ENCODE measurements at regions not wholly inside any gene's neighbourhood (a gene's known extent, or its start where the extent isn't known, plus 50 kb on each side); places are given as distances from the start of the nearest gene placed in this dataset.
"Not testable (repeated sequence)": the region's sequence is repeated elsewhere in the genome, so short reads cannot be mapped to it uniquely, and the experiment has no call there.

DNA sequence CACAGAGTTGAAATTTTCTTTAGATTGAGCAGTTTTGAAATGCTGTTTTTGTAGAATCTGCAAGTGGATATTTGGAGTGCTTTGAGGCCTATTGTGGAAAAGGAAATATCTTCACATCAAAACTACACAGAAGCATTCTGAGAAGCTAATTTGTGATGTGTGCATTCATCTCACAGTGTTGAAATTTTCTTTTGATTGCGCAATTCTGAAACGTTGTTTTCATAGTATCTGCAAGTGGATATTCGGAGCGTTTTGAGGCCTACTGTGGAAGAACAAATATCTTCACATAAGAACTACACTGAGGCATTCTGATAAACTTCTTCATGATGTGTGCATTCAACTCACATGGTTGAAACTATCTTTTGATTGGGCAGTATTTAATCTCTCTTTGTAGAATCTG is 3143.4 kb upstream of the OR11H1 start:
- intact Hi-C loops (cut with DNase I); DNase-seq: not testable (repeated sequence)

DNA sequence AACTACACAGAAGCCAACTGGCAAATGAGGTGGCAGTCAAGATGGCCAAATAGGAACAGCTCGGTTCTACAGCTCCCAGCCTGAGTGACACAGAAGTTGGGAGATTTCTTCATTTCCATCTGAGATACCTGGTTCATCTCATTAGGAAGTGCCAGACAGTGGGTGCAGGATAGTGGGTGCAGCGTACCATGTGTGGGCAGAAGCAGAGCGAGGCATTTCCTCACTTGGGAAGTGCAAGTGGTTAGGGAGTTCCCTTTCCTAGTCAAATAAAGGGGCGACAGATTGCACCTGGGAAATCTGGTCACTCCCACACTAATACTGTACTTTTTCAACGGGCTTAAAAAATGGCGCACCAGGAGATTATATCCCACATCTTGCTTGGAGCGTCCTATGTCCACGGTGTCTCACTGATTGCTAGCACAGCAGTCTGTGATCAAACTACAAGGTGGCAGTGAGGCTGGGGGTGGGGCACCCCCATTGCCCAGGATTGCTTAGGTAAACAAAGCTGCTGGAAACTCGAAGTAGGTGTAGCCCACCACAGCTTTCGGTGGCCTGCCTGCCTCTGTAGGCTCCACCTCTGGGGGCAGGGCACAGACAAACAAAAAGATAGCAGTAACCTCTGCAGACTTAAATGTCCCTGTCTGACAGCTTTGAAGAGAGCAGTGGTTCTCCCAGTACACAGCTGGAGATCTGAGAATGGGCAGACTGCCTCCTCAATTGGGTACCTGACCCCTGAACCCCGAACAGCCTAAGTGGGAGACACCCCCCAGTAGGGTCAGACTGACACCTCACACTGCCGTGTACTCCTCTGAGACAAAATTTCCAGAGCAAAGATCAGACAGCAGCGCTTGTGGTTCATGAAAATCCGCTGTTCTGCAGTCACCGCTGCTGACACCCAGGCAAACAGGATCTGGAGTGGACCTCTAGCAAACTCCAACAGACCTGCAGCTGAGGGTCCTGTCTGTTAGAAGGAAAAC is 3138.9 kb upstream of the OR11H1 start:
- intact Hi-C loops (cut with DNase I): not testable (repeated sequence)
- DNase-seq: peak in 4 of 10 donors; percentile 21 to 81 (median 71)

DNA sequence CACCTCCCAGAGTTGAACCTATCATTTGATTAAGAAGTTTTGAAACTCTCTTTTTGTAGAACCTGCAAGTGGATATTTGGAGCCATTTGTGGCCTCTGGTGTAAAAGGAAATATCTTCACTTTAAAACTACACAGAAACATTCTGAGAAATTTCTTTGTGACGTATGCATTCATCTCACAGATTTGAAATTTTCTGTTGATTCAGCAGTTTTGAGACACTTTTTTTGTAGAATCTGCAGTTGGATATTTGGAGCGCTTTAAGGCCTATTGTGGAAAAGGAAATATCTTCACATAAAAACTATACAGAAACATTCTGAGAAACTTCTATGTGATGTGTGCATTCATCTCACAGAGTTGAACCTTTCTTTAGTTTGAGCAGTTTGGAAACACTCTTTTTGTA is 3130.7 kb upstream of the OR11H1 start:
- intact Hi-C loops (cut with DNase I); DNase-seq: not testable (repeated sequence)

DNA sequence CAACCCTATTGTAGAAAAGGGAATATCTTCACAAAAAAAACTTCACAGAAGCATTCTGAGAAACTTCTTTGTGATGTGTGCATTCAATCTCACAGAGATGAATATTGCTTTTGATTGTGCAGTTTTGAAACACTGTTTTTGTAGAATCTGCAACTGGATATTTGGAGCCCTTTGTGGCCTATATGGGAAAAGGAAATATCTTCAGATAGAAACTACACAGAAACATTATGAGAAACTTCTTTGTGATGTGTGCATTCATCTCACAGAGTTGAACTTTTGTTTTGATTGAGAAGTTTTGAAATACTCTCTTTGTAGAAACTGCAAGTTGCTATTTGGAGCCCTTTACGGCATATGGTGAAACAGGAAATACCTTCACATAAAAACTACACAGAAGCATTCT is 3126.1 kb upstream of the OR11H1 start:
- intact Hi-C loops (cut with DNase I); DNase-seq: not testable (repeated sequence)

DNA sequence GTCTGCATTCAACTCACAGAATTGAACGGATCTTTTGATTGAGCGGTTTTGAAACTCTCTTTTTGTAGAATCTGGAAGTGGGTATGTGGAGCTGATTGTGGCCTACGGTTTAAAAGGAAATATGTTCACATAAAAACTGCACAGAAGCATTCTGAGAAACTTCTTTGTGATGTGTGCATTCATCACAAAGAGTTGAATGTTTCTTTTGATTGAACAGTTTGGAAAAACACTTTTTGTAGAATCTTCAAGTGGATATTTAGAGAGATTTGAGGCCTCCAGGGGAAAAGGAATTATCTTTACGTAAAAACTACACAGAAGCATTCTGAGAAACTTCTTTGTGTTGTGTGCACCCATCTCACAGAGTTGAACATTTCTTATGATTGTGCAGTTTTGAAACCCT is 3125.5 kb upstream of the OR11H1 start:
- DNase-seq; intact Hi-C loops (cut with DNase I): not testable (repeated sequence)

DNA sequence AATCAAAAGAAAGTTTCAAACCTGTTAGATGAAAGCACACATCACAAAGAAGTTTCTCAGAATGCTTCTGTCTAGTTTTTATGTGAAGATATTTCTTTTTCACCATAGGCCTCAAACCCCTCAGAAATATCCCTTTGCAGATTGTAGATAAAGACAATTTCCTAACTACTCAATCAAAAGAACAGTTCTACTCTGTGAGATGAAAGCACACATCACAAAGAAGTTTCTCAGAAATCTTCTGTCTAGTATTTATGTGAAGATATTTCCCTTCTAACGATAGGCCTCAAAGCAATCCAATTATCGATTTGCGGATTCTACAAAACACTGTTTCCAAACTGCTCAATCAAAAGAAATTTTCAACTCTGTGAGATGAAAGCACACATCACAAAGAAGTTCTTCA is 3092.1 kb upstream of the OR11H1 start:
- intact Hi-C loops (cut with DNase I); DNase-seq: not testable (repeated sequence)
